Erythroblast (primary cell): ENCODE measurements at regions not wholly inside any gene's neighbourhood (a gene's known extent, or its start where the extent isn't known, plus 50 kb on each side); places are given as distances from the start of the nearest gene placed in this dataset.

Experiments used
- GATA1 ChIP-seq: IDR thresholded peaks from 2 replicates; pipeline ENCODE4 v1.6.1; 2011; ENCODE audit warnings: low read depth, mild to moderate bottlenecking, control low read depth, low read length, moderate library complexity
- POLR2A ChIP-seq: IDR thresholded peaks from 2 replicates; pipeline ENCODE4 v1.6.1; 2011; ENCODE audit warnings: mild to moderate bottlenecking, low read length

- TF ChIP-seq POLR2A (no peak), GATA1 (no peak)
These were observed 349.1 kb downstream of the STK39 start for GRCh38 chr2:167898340-167898739.
